ENCODE measurements at regions not wholly inside any gene's neighbourhood (a gene's known extent, or its start where the extent isn't known, plus 50 kb on each side); places are given as distances from the start of the nearest gene placed in this dataset.

- DNase-seq = no peak
Measured at GRCh38 chr2:83595926-83596325, 863.2 kb downstream of the SUCLG1 start.

- DNase-seq = no peak
Measured at GRCh38 chr2:83595121-83595690, 863.9 kb downstream of the SUCLG1 start.

- no peak for DNase-seq
Measured at GRCh38 chr2:83594241-83595120, 864.6 kb downstream of the SUCLG1 start.

DNA sequence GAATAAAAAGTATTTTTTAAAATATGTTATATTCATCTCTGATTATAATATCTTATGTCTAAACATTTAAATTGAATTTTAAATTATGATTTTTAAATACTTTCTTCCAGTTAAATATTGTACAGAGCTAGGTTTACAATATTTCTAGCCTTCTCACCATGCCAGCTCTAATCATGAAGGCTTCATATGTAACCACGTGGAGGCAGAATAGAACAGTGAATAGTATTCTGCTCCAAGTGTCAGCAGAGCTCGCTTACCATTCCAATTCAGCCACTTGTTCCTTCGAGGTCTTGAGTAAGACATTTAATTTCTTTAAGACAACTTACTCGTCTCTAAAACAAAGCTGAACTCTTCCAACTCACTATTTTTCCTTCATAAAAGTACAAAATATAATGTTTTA, 871.8 kb downstream of the SUCLG1 start:
- no peak for DNase-seq

DNA sequence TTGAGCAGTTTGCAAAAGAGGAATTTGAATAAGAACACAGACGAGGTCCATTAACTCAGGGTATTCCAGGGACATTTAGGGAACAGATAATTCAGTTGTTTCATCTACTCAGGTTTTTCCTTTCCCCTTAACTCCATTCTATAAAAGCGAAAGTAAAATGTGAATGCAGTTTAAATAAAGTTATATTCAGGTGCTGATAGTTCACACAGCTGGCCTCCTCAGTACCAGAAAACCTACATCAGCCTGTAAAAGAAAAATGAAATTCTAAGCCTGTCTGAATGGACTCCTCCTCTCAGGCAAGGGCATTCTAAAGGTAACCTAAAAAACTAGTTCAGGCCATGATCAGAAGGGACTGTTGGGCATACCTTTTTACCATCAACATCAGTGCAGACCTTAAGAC, 873.8 kb downstream of the SUCLG1 start:
- DNase-seq = no peak

DNA sequence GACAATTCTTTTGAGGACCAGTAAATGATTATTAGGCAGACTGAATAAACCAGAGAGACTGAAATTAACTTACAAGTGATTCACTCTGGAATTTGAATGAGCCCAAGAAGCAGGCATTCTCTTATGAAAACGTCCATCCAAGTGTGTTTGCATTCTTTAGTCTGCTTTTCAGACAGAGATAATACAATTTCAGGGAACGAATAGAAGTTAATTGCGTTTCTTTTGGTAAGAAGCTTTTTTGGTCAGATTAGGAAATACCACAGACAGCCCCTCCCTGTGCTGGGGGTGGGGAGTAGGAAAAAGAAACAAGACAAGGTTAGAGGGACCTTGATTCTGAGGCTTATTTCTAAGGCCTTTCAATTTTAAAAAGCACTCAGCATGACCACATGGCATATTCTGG, 874.4 kb downstream of the SUCLG1 start:
- DNase-seq = no peak

DNA sequence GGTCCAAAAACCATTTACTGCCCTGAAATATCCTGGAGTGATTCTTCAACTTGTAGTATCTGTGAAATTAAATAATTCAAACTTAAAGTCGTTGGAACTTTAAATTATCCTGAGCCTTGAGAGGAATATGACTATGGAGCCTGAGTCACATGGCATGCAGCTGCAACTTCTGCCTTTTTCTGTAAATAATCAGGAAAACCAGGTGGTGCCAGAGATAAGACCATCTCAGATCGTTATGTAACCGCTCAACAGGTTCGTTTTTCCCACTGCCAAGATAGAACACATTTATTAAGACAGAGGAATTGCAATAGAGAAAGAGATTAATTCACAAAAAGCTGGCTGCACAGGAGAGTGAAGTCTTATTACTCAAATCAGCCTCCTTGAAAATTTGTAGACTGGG, 876.5 kb downstream of the SUCLG1 start:
- no peak for DNase-seq

DNA sequence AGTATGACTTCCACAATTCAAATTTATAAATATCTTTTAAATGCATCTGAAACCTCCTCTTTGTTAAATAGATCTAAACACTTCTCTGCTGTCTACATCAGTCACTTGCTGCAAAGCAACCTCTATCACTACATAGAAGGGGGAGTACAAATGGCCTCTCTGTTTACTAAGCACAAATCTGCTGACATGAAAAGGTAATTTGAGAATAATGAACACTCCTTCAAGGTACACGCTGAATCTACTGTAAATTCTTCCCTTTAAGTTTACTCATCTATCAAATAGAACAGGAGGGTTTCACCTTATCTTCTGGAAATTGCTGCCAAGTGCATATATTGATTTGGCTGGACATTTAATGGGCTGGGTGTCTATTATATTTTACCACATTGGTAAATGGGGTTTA, 879.6 kb downstream of the SUCLG1 start:
- no peak for DNase-seq

DNA sequence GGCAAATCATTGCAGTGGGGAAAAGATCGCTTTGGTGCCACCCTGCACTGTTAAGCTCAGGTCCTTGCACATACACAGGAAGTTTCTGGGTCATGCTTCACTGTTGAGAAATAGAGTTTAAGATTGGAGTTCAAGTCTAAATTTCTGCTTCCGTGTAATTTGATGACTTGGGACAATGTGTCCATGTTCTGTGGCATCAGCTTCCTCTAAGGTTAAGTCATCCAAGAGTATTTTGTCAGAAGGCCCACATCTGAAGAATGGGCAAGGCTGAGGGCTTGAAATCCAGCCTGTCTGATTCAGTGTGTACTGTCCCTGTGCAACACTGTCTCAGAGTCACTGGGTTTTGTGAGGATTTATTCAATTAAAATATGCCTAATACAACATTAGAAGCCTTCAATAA, 880.7 kb downstream of the SUCLG1 start:
- DNase-seq = no peak

GRCh38 chr2:83574614-83575013, 884.5 kb downstream of the SUCLG1 start:
- no peak for DNase-seq

DNA sequence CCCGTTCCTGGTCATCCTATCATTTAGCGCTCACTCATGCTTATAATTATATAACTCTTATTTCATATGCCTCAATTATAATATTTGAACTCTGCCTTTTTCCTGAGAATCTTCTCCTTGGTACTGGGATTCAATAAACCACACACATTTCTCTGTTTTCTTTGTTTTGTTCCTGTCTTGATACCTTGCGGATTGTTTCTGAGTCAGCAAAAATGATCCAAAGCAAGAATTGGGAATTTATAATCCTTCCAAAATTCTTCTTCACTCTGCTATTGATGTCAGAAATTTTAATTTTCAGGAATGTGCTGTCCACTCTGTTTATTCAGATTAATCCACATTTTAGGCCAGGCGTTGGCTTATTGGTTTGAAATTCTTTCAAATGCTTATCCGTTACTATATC, 886.0 kb downstream of the SUCLG1 start:
- DNase-seq = no peak

DNA sequence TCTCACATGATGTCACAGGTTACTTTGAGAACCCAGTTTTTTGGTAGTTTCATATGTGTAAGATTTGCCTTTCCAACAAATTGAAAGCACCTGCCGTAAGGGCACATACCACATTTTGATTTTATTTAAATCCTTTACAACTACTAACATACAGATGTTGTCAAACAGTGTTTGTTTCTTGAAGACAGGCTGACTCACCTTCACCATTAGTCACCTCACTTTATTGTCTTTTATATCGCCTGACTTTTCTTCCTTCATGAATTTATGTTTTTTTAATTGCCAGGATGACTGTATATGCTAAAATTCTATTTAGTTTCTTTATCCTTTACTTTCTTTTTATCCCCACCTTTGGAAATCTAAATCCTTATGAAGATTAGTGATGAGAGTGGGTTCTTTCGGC, 886.7 kb downstream of the SUCLG1 start:
- no peak for DNase-seq

- DNase-seq = no peak
Measured at GRCh38 chr2:83567551-83567950, 891.5 kb downstream of the SUCLG1 start.

GRCh38 chr2:83565626-83566025, 893.5 kb downstream of the SUCLG1 start:
- no peak for DNase-seq

- no peak for DNase-seq
Measured at GRCh38 chr2:83565181-83565580, 893.9 kb downstream of the SUCLG1 start.

DNA sequence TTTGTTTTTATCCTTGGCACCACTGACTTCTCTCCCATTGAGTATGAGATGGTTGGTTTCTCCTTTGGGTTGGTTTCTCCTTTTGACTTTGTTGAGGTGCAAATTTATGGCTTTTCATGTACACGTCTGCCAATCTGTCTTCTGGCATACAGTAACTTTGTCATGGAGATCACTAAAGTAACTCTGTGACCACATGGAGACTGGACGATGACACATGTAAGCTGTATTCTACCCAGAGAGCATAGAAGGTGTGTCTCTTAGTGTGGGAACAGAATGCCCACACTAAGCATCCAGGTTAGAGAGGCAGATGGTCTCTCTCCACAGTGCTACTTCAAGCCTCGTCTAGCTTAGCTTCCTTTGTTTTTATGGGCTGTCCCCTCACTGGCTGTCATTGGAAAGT, 897.5 kb downstream of the SUCLG1 start:
- DNase-seq = no peak

DNA sequence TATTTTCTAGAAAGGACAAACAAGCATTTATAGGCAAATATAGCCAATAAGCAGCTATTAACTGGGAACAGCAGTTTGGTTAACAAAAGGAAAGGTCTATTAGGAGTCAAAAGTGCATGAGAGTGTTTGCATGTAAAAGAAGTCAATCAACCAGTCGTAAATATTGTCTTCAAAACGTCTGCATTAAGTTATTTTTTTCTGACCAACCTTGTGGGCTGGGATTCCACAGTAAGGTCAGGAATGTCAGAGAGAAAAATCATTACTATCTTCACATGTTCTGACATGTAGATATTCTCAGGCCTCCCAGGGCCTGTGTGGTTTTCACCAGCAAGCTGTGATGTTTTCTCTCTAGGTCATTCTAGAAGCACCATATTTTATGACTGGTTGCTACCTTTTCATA, 922.5 kb downstream of the SUCLG1 start:
- no peak for DNase-seq

DNA sequence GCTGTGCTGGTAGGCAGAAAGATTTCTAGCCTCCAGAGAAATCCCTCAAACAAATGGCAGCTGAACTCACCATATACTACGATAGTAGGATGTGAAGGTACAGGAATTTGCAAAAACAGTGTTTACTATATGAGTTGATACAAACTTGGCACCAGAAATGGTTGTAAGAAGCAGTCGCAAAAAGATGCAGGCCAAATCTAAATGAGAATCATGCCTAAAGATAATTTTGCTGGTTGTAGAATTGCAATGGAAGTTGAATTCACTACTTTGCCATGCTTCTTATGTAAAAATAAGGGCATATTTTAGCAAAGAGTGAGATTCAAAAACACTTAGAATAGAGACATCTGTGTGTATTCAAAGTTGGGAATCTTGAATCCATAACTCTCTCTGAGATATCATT, 924.7 kb downstream of the SUCLG1 start:
- DNase-seq = no peak

- DNase-seq = no peak
Measured at GRCh38 chr2:83531206-83531826, 927.8 kb downstream of the SUCLG1 start.

- DNase-seq = no peak
Measured at GRCh38 chr2:83528767-83529166, 930.3 kb downstream of the SUCLG1 start.

GRCh38 chr2:83522891-83523493, 936.1 kb downstream of the SUCLG1 start:
- no peak for DNase-seq

DNA sequence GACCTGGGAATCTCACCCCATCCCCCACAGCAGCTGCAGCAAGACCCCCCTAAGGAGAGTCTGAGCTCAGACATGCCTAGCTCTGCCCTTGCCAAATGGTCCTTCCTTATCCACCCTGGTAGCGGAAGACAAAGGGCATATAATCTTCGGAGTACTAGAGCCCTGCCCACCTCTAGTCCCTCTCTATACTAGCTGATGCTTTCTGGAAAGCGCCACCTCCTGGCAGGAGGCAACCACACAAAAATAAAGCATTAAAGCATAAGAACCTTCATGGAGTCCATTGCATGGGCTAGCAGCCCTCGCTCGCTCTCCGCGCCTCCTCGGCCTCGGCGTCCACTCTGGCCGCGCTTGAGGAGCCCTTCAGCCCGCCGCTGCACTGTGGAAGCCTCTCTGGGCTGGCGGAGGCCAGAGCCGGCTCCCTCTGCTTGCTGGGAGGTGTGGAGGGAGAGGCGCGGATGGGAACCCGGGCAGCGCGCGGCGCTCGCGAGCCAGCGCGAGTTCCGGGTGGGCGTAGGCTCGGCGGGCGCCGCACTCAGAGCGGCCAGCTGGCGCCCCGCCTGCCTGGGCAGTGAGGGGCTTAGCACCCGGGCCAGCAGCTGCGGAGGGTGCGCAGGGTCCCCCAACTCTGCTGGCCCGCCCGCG, 941.2 kb downstream of the SUCLG1 start:
- DNase-seq = no peak

DNA sequence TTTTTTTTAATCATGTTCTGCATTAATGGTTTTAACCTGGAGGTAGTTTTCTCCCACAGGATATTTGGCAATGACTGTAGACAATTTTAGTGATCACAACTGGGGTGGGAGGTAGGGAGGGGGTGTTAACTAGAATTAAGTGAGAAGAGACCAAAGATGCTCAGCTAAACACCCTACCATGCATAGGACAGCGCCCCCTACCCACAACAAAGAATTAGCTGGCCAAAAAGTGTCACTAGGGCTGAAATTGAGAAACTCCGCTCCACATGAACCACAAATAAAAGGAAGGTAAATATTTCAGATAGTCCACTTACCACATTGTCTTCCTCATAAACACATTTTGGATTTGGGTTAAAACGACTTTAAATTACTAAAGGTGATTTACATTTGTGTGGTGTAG, 942.6 kb downstream of the SUCLG1 start:
- DNase-seq = no peak
